Uterus (tissue), 2 donors: ENCODE measurements at regions not wholly inside any gene's neighbourhood (a gene's known extent, or its start where the extent isn't known, plus 50 kb on each side); places are given as distances from the start of the nearest gene placed in this dataset.

Experiments
- CTCF ChIP-seq, 4 experiments: fragments of 200-600 bp in 2 of 4; fragments of 450-650 bp in 2 of 4; sonication (generic) in 2 of 4; IDR thresholded peaks; one replicate each; pipeline ENCODE4 v1.5.1; 2016 to 2019; ENCODE audit warnings: antibody characterized with exemption in 4 of 4, mild to moderate bottlenecking in 2 of 4, moderate library complexity in 1 of 4
- POLR2A ChIP-seq, 2 donors: fragments of 450-650 bp; IDR thresholded peaks; one replicate each; pipeline ENCODE4 v1.6.1; 2016; ENCODE audit warnings: antibody characterized with exemption in 2 of 2, mild to moderate bottlenecking in 1 of 2, moderate library complexity in 1 of 2

- TF ChIP-seq CTCF (IDR thresholded peaks at IDR 0.05) (no peak), POLR2A (IDR thresholded peaks at IDR 0.05) (no peak)
Measured at GRCh38 chr13:70812481-70812880, 704.2 kb upstream of the KLHL1 start.
